Jurkat, Clone E6-1 (cell line): ENCODE measurements at regions not wholly inside any gene's neighbourhood (a gene's known extent, or its start where the extent isn't known, plus 50 kb on each side); places are given as distances from the start of the nearest gene placed in this dataset.
"Not testable (repeated sequence)": the region's sequence is repeated elsewhere in the genome, so short reads cannot be mapped to it uniquely, and the experiment has no call there.

Experiments
- DNase-seq: peaks from one replicate; pipeline ENCODE4 v3.0.0-alpha.2; 2011; ENCODE audit warnings: low read depth, low spot score
- H3K4me3 ChIP-seq: 2 replicates; pipeline ENCODE4 v1.5.1; 2011; ENCODE audit warnings: mild to moderate bottlenecking, low read length, control low read depth, moderate library complexity

DNA sequence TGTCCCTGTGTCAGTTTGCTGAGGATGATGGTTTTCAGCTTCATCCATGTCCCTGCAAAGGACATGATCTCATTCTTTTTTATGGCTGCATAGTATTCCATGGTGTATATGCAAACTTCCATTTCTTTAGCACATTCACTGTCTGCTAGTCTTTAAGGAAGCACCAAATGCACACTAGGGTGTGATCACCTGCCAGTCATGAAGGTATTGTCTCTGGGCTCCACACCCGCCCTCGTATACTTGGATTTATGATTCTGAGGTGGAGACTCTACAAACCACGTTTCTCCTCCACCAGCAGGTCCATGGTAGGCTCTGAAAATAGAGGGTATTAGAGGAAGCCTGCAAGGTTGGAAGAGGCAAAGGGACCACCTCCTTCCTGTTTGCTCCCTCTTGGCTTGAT, 75.9 kb upstream of the MAML3 start:
- no peak for DNase-seq
- no peak overlapping the region for H3K4me3 ChIP-seq

DNA sequence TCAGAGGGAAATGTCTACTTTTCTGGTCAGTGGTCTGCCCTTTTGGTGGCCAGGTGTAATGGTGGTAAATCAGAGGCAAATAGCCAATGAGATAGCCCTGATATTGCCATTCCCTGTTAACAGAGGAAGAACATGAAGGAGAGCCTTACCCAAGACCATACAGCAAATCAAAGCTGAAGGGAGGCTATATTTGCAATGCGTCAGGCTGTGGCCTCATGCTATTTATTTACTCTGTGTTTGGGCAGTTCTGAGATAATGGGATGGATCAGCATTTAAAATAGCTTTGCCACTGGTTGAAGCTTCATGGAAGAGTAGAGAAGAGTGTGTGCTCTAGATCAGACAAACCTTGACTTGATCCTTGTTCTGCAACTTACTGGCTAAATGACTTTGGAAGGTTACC, 73.3 kb upstream of the MAML3 start:
- H3K4me3 ChIP-seq = no peak overlapping the region
- no peak for DNase-seq

DNA sequence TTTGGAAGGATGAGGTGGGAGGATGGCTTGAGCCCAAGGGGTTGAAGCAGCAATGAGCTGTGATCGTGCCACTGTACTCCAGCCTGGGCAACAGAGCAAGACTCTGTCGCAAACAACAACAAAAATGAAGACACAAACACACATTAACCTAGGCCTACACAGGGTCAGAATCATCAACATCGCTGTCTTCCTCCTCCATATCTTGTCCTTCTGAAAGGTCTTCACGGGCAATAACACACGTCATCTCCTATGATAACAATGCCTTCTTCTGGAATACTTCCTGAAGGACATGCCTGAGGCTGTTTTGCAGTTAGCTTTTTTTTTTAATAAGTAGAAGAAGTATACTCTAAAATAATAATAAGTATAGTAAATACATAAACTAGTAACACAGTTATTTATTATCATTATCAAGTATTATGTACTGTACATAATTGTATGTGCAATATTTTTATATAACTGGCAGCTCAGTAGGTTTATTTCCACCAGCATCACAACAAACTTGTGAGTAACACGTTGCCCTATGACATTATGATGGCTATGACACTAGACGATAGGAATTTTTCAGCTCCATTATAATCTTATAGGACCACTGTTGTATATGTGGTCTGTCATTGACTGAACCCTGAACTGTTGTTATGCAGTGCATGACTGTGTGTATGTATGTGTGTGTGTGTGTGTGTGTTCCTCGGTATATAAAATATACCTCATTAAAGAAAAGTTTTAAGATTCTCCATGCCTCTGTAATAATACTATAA, 69.2 kb upstream of the MAML3 start:
- no peak for DNase-seq
- no peak overlapping the region for H3K4me3 ChIP-seq

DNA sequence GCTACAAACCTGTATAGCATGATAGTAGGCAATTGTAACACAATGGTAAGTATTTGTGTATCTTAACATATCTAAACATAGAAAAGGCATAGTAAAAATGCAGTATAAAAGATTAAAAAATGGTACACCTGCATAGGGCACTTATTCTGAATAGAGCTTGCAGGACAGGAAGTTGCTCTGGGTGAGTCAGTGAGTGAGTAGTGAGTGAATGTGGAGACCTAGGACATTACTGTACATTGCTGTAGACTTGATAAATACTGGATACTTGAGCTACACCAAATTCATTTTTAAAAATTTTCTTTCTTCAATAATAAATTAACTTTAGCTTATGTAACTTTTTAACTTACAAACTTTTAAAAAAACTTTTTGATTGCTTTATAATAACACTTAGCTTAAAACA, 68.2 kb upstream of the MAML3 start:
- no peak for DNase-seq
- H3K4me3 ChIP-seq = no peak overlapping the region

DNA sequence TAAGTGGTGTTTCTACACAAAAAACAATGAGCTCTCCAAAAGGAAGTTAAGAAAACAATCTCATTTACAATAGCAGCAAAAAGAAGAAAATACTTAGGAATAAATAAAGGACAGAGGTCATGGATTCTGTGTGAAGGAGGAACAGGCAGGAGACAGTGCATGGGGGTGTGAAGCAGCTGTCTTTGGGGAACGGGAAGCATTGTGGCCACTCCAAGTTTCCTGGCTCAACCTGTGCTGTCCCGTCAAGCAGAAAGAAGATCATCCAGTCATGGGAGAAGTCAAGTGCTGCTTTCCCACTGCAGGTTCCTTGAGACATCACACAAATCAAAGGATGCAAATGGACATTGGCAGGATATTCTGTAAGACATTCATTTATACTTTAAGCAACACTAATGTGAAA, 66.1 kb upstream of the MAML3 start:
- DNase-seq = no peak
- no peak overlapping the region for H3K4me3 ChIP-seq

DNA sequence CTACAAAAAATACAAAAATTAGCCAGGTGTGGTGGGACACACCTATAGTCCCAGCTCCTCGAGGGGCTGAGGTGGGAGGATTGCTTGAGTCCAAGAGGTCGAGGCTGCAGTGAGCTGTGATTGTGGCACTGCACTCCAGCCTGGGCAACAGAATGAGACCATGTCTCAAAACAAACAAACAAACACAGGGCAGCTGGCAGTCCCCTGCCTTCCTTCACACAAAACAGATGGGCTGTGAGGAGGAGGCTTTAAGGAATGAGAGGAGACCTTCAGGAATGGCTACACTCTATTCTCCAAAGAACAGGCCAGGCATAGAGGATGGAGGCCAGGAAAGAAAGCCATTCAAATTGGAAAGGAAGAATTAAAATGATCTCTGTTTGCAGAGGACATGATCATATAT, 65.6 kb upstream of the MAML3 start:
- no peak for DNase-seq
- H3K4me3 ChIP-seq = no peak overlapping the region

DNA sequence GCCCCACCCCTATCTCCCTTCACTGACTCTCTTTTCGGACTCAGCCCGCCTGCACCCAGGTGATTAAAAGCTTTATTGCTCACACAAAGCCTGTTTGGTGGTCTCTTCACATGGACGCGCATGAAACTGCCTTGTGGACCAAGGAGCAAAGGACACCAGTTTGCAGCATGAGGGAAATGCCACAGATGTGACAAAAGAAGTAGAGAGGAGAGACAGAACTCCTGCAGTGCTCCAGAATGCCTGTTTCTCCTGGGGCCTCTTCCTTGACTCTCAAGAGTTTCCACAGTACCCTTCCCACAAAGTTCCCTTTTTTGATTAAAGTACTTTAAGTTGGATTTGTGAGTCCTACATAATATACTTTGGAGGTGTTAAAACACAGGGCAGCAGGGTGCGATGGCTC, 65.1 kb upstream of the MAML3 start:
- not testable (repeated sequence) for H3K4me3 ChIP-seq, DNase-seq

DNA sequence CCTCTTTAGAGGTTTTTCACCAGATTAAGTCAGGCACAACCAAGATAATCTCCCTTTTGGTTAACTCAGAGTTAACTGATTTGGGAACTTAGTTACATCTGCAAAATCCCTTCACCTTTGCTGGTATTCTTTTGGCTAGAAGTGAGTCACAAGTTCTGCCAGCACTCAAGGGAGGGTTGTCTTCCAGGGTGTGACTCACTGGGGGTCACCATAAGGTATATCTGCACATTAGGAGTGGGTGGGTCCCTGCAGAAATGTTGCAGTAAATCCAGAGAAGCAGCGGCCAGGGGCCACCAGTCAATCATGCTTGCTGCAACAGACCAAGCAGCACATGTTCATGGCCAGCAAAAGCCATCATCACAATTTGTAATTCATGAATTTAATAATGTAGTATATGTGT, 59.8 kb upstream of the MAML3 start:
- no peak for DNase-seq

DNA sequence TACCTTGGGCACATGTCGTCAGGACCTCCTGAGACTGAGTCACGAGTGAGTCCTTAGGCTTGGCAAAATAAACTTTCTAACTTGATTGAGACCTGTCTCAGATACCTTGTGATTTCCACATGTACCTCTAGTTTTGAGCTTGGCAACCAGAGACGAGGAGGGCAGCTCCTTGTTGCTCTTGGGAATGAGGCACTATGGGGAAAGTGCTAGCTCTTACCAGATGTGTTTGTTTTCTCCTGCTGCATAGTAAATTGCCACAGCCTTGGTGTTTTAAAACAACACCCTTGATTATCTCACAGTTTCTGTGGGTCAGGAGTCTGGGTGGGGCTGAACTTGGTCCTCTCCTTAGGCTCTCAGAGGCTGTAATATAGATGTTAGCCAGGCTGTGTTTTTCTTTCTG, 59.1 kb upstream of the MAML3 start:
- no peak overlapping the region for H3K4me3 ChIP-seq
- DNase-seq = no peak

More for the DNA sequence above, 59.8 kb upstream of the MAML3 start:
- no peak overlapping the region for H3K4me3 ChIP-seq

DNA sequence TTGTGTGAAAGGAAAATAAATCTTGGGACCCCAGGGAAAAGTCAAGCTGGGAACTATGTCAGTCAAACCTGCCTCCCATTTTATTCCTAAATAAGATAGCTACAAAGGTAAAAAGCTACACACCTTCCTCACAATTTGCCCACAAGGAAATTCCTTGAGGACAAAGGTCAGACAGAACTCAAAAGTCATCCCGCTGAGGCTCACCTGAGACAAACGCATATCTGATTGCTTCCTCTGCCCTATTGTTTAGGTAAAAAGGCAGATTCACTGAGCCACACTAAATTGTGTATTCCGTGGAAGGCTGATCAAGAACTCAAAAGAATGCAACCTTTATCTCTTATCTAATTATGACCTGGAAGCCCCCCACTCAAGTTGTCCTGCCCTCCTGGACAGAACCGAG, 58.7 kb upstream of the MAML3 start:
- no peak for DNase-seq
- H3K4me3 ChIP-seq = no peak overlapping the region

DNA sequence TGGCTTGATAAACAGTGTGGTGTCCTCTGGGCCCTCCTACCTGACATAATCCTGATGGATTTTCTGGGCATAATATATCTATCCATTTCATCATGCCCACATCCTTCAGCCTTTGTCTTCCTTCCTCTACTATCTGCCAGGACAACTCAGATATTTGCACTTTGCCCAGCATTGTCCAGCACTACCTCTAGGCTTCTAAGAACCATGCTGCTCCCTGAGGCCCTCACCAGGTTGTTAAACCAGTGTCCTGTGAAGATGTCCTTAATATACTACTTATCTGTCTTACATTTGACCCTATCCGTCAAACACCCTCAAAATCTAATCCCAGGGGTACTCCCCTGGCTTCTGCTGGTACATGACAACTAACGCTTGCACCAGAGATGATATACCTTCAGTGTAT, 58.2 kb upstream of the MAML3 start:
- H3K4me3 ChIP-seq = no peak overlapping the region
- no peak for DNase-seq

DNA sequence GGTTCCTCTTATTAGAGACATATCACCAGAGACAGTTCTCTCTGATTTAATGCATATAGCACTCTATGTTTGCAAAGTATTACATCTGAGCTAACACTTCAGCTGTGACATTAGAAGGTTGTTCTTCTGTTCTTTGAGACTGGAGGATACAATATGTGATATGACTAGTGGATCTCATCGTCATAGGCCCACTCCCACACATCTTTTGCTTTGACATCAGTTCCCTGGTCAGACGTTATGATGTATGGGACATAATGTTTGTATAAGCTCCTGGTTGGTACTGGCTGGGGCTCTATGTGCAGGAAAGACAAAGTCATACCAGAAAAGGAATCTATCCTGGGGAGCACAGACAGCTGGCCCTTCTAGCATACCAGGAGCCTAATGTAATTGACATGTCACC, 57.7 kb upstream of the MAML3 start:
- no peak for DNase-seq

DNA sequence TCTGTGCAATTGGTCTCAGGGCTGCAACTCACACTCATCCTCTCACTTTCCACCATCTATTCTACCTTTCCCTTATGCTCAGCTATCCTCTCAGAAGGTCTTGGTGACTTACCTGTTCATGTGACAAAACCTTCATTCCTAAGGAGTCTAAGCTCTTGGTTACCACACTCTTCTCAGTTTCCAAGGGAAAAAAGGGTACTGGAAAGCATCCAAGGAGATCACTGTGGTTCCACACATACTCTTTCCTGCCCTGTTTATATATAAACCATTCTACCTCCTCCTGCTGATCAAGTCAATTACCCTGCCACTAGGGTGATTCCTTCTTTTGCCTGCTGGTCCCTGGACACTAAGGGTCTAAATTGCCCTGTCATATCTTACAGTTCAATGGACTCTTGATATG, 57.2 kb upstream of the MAML3 start:
- no peak for DNase-seq
- H3K4me3 ChIP-seq = no peak overlapping the region

More for the DNA sequence above, 57.7 kb upstream of the MAML3 start:
- H3K4me3 ChIP-seq = no peak overlapping the region

DNA sequence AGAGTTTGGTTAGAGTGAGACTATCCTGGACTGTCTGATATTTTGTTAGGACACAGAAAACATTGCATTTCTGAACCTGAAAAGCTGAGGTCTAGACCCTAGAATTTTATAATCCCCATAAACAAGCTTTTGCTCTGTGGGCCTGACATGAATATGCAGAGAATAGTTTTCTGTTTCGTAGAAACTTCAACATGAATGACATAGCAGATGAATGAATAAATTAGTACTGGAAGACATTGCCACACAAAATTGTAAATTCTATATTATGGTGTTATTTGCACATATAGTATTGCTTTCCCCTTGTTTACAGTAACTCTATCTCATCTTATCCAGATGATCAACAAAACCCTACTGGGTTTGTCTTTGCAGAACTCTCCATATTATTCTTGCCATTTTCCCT, 54.9 kb upstream of the MAML3 start:
- DNase-seq = no peak
- H3K4me3 ChIP-seq = no peak overlapping the region
